ENCODE measurements at regions not wholly inside any gene's neighbourhood (a gene's known extent, or its start where the extent isn't known, plus 50 kb on each side); places are given as distances from the start of the nearest gene placed in this dataset.

- no peak for TF ChIP-seq CTCF (conservative IDR thresholded peaks at IDR 0.05; ENCODE audit: low read depth in 2 of 2)
- no peak for TF ChIP-seq EZH2 (IDR thresholded peaks at IDR 0.05; ENCODE audit: low read depth, unreplicated experiment)
- no peak for TF ChIP-seq REST (IDR thresholded peaks at IDR 0.05; ENCODE audit: unreplicated experiment)
- TF ChIP-seq EZH2phosphoT487 (IDR thresholded peaks at IDR 0.05; ENCODE audit: unreplicated experiment): no peak
- no peak for TF ChIP-seq POLR2AphosphoS5 (IDR thresholded peaks at IDR 0.05; ENCODE audit: low read depth)
- TF ChIP-seq CREB1 (CRISPR knock-in tag; IDR thresholded peaks at IDR 0.05; ENCODE audit: low read depth): no peak
- TF ChIP-seq ZNF331 (CRISPR knock-in tag; IDR thresholded peaks at IDR 0.05; ENCODE audit: low read depth): no peak
- no peak for TF ChIP-seq ZNF114 (CRISPR knock-in tag; IDR thresholded peaks at IDR 0.05)
- no peak for TF ChIP-seq JUNB (IDR thresholded peaks at IDR 0.05; ENCODE audit: unreplicated experiment)
- no peak for TF ChIP-seq NANOG (IDR thresholded peaks at IDR 0.05; ENCODE audit: borderline replicate concordance)
- no peak for TF ChIP-seq STAT1 (IDR thresholded peaks at IDR 0.05; ENCODE audit: unreplicated experiment)
Measured at GRCh38 chr6:115460913-115461312, 599.8 kb downstream of the FRK start.

Measured in GM23338 (cell line).